Activated CD8-positive, alpha-beta memory T cell treated with anti-CD3 and anti-CD28 coated beads, Interleukin-2, amount 10 ng/mL, durations not matched to agents 7 days and 5 days (primary cell): ENCODE measurements at regions not wholly inside any gene's neighbourhood (a gene's known extent, or its start where the extent isn't known, plus 50 kb on each side); places are given as distances from the start of the nearest gene placed in this dataset.
"Not testable (repeated sequence)": the region's sequence is repeated elsewhere in the genome, so short reads cannot be mapped to it uniquely, and the experiment has no call there.

ENCODE experiments used
- ATAC-seq: fragments of 150-1000 bp; cut with Tn5 transposase; one replicate; pipeline ENCODE4 v1.10.0; 2021; ENCODE audit warnings: moderate library complexity
- CTCF ChIA-PET: fragments of 350-600 bp; sonication (Branson Sonifier 250); formaldehyde crosslinking; loops from one replicate; lab custom pipeline; 2021; ENCODE audit warnings: antibody characterized with exemption; lab: Charles Lee
- DNase-seq: peaks from one replicate; pipeline ENCODE4 v3.0.0-alpha.2; 2020
- H3K27ac Mint-ChIP-seq: one replicate; pipeline ENCODE4 v1.8.0; 2021; ENCODE audit warnings: mild to moderate bottlenecking, mixed read lengths
- H3K27me3 Mint-ChIP-seq: one replicate; pipeline ENCODE4 v1.8.0; 2021; ENCODE audit warnings: mixed read lengths
- H3K36me3 Mint-ChIP-seq: one replicate; pipeline ENCODE4 v1.8.0; 2021; ENCODE audit warnings: mild to moderate bottlenecking, mixed read lengths
- H3K4me1 Mint-ChIP-seq: one replicate; pipeline ENCODE4 v1.8.0; 2021; ENCODE audit warnings: mixed read lengths
- H3K4me3 Mint-ChIP-seq: one replicate; pipeline ENCODE4 v1.8.0; 2021; ENCODE audit warnings: mild to moderate bottlenecking, moderate library complexity, mixed read lengths
- H3K9me3 Mint-ChIP-seq: one replicate; pipeline ENCODE4 v1.8.0; 2022; ENCODE audit warnings: low read depth, mixed read lengths

DNA sequence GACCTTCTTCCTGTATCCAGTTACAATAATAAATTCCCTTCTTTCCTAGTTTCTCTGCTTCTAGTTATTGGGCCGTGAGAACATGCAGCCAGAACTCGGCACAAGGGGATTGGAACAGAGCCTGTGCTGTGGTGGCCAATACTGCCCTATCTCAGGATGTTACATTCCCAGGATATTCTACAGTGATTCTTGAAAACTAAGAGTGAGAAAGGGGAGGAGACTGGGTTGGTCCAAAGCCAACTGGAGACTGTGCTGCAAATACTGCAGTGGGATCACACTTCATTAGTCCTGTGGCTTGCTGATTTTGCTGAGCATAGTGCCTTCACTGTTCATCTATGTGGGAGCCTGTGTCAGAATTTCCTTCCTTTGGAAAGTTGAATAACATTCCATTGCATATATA, 456.8 kb downstream of the RPIA start:
- H3K4me1 Mint-ChIP-seq, DNase-seq, ATAC-seq, H3K9me3 Mint-ChIP-seq, CTCF ChIA-PET, H3K4me3 Mint-ChIP-seq, H3K36me3 Mint-ChIP-seq, H3K27ac Mint-ChIP-seq: not testable (repeated sequence)
- H3K27me3 Mint-ChIP-seq: peaks cover 11% of the 10 kb centered on the region

GRCh38 chr2:89151699-89152098, 460.2 kb downstream of the RPIA start:
- CTCF ChIA-PET, H3K4me1 Mint-ChIP-seq, H3K4me3 Mint-ChIP-seq, H3K27ac Mint-ChIP-seq, ATAC-seq, H3K9me3 Mint-ChIP-seq, H3K36me3 Mint-ChIP-seq, DNase-seq: not testable (repeated sequence)
- peaks cover 11% of the 10 kb centered on the region for H3K27me3 Mint-ChIP-seq

- CTCF ChIA-PET, H3K27ac Mint-ChIP-seq, H3K9me3 Mint-ChIP-seq, H3K36me3 Mint-ChIP-seq, ATAC-seq, H3K4me3 Mint-ChIP-seq, DNase-seq, H3K4me1 Mint-ChIP-seq: not testable (repeated sequence)
- peaks cover 11% of the 10 kb centered on the region for H3K27me3 Mint-ChIP-seq
Measured at GRCh38 chr2:89152501-89152900, 461.0 kb downstream of the RPIA start.

DNA sequence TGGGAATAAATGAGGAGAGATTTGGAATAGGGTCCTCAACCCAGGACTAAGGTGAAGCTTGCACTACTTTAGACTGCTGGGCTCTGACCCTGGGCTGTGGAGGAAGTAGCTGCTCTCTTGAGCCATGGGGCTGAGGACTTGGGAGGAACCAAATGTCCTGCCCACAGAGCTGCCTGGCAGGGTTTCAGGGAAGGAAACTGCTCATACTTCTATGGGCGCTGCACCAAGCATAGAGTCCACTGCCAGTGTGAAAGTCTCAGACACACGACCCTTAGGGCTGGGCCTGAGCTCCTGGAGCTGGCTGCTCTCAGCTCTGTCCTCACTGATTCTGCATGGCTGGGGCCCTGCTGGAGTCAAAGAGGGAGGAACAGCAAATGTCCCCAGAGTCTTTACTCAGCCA, 461.7 kb downstream of the RPIA start:
- H3K9me3 Mint-ChIP-seq, CTCF ChIA-PET, DNase-seq, H3K36me3 Mint-ChIP-seq, H3K27ac Mint-ChIP-seq, ATAC-seq, H3K27me3 Mint-ChIP-seq, H3K4me3 Mint-ChIP-seq, H3K4me1 Mint-ChIP-seq: not testable (repeated sequence)

GRCh38 chr2:89154247-89154682, 462.8 kb downstream of the RPIA start:
- H3K27me3 Mint-ChIP-seq, CTCF ChIA-PET, DNase-seq, H3K4me3 Mint-ChIP-seq, H3K9me3 Mint-ChIP-seq, ATAC-seq, H3K27ac Mint-ChIP-seq, H3K36me3 Mint-ChIP-seq, H3K4me1 Mint-ChIP-seq: not testable (repeated sequence)

DNA sequence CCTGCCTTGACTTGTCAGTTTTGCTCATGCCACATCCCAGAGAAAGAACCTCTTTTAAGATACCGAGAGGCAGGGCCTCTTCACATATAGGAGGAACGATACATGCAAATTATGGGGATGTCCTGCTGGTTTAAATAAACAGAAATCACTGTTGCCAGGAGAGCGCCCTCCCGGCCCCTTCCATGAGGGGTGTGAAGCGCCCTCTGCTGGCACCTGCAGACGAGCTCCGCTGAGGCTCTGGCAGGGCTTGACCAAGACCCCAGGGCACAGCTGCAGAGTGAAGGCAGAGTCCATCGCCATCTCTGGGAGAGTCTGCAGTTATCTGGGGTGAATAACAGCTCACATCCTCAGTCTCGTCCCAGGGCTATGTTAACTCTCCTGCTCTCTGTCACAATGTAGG, 468.8 kb downstream of the RPIA start:
- H3K4me3 Mint-ChIP-seq, ATAC-seq, H3K27me3 Mint-ChIP-seq: not testable (repeated sequence)

DNA sequence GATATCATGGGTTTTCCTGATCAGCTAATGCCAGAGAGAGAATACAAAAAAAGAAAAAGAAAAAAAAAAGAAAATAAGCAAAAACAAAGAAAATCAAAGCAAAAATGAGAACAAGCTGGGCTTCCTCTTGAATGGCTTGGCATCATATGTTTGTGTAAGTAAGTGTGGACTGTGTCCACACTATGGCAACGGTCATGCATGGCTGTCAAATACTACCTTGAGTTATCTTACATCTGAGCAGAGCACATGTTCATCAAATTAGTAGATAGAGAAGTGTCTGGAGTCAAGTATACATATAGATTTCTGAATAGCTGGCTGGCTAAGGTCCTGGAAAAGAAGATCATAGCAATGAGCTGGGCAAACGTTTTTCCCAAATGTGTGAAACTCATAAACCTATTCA, 470.2 kb downstream of the RPIA start:
- ATAC-seq, H3K36me3 Mint-ChIP-seq, CTCF ChIA-PET, H3K27ac Mint-ChIP-seq, H3K4me3 Mint-ChIP-seq, H3K27me3 Mint-ChIP-seq, H3K4me1 Mint-ChIP-seq, DNase-seq, H3K9me3 Mint-ChIP-seq: not testable (repeated sequence)

More for the DNA sequence above, 468.8 kb downstream of the RPIA start:
- H3K4me1 Mint-ChIP-seq, CTCF ChIA-PET, H3K9me3 Mint-ChIP-seq, H3K27ac Mint-ChIP-seq, H3K36me3 Mint-ChIP-seq, DNase-seq: not testable (repeated sequence)

DNA sequence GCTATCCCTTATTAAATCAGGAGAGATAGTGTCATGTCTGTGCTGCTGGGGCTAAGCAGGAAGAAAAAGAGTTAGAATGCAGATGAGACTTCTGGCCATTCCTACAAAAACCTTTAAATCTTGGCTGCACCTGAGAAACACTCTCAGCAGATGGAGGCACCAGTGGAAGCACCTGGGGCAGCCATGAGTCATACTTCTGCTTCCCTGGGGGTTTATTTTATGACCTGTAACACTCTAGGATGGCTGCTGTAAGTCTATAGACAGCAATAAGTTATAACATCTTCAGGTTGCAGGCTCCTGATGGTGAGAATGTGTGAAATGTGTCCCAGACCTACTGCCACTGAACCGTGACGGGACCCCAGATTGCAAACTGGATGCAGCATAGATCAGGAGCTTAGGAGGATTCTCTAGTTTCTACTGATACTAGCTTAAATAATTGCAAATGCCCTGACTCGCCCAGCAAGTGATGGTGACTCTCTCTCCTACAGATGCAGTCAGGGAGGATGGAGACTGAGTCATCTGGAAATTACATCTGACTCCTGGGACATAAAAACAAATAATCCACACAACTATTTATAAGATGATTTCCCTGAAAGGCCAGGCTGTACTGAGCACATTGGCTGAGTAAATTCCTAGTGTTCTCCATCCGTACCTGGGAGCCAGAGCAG, 479.2 kb downstream of the RPIA start:
- ATAC-seq, H3K27me3 Mint-ChIP-seq, H3K4me3 Mint-ChIP-seq, CTCF ChIA-PET, H3K36me3 Mint-ChIP-seq, H3K9me3 Mint-ChIP-seq, DNase-seq, H3K27ac Mint-ChIP-seq, H3K4me1 Mint-ChIP-seq: not testable (repeated sequence)

GRCh38 chr2:89171174-89171519, 479.7 kb downstream of the RPIA start:
- H3K27me3 Mint-ChIP-seq, H3K27ac Mint-ChIP-seq, ATAC-seq, H3K36me3 Mint-ChIP-seq, H3K9me3 Mint-ChIP-seq, H3K4me1 Mint-ChIP-seq, CTCF ChIA-PET, H3K4me3 Mint-ChIP-seq, DNase-seq: not testable (repeated sequence)

GRCh38 chr2:89177004-89177403, 485.5 kb downstream of the RPIA start:
- H3K4me3 Mint-ChIP-seq, H3K27ac Mint-ChIP-seq, CTCF ChIA-PET, H3K27me3 Mint-ChIP-seq, ATAC-seq, H3K9me3 Mint-ChIP-seq, DNase-seq, H3K4me1 Mint-ChIP-seq, H3K36me3 Mint-ChIP-seq: not testable (repeated sequence)

- ATAC-seq, H3K4me1 Mint-ChIP-seq, H3K9me3 Mint-ChIP-seq, CTCF ChIA-PET, DNase-seq, H3K27me3 Mint-ChIP-seq, H3K36me3 Mint-ChIP-seq, H3K4me3 Mint-ChIP-seq, H3K27ac Mint-ChIP-seq: not testable (repeated sequence)
Measured at GRCh38 chr2:89182221-89182620, 490.7 kb downstream of the RPIA start.

GRCh38 chr2:89184746-89185145, 493.3 kb downstream of the RPIA start:
- H3K4me3 Mint-ChIP-seq, H3K9me3 Mint-ChIP-seq, H3K27me3 Mint-ChIP-seq, H3K27ac Mint-ChIP-seq, CTCF ChIA-PET, DNase-seq, H3K4me1 Mint-ChIP-seq, H3K36me3 Mint-ChIP-seq, ATAC-seq: not testable (repeated sequence)

GRCh38 chr2:89195636-89196251, 504.3 kb downstream of the RPIA start:
- H3K36me3 Mint-ChIP-seq, H3K4me3 Mint-ChIP-seq, DNase-seq, H3K27me3 Mint-ChIP-seq, H3K27ac Mint-ChIP-seq, CTCF ChIA-PET, H3K4me1 Mint-ChIP-seq, H3K9me3 Mint-ChIP-seq, ATAC-seq: not testable (repeated sequence)

- H3K36me3 Mint-ChIP-seq, H3K27me3 Mint-ChIP-seq, H3K27ac Mint-ChIP-seq, H3K4me3 Mint-ChIP-seq, H3K4me1 Mint-ChIP-seq, ATAC-seq, DNase-seq, CTCF ChIA-PET, H3K9me3 Mint-ChIP-seq: not testable (repeated sequence)
Measured at GRCh38 chr2:89196719-89197118, 505.2 kb downstream of the RPIA start.
